H9 (cell line): ENCODE measurements at regions not wholly inside any gene's neighbourhood (a gene's known extent, or its start where the extent isn't known, plus 50 kb on each side); places are given as distances from the start of the nearest gene placed in this dataset.

Experiments used
- DNase-seq: peaks from one replicate; pipeline ENCODE4 v3.0.0-alpha.2; 2017
- H2AFZ ChIP-seq: one replicate; pipeline ENCODE4 v1.6.1; 2013; ENCODE audit warnings: mild to moderate bottlenecking, low read length, control low read depth, moderate library complexity
- H2AK5ac ChIP-seq: 2 replicates; pipeline ENCODE4 v1.6.1; 2013; ENCODE audit warnings: low read length, control low read depth, mixed read lengths; ENCODE audit not compliant: insufficient read length
- H2BK120ac ChIP-seq: one replicate; pipeline ENCODE4 v1.6.1; 2013; ENCODE audit warnings: low read depth, mild to moderate bottlenecking, low read length, control low read depth, inconsistent platforms; ENCODE audit not compliant: poor library complexity, severe bottlenecking
- H2BK12ac ChIP-seq: 2 replicates; pipeline ENCODE4 v1.6.1; 2013; ENCODE audit warnings: low read length, control low read depth, mixed read lengths, low read depth; ENCODE audit not compliant: insufficient read length
- H2BK15ac ChIP-seq: 2 replicates; pipeline ENCODE4 v1.6.1; 2013; ENCODE audit warnings: low read depth, low read length, control low read depth
- H2BK20ac ChIP-seq: one replicate; pipeline ENCODE4 v1.6.1; 2013; ENCODE audit warnings: low read depth, mild to moderate bottlenecking, low read length, control low read depth, inconsistent platforms; ENCODE audit not compliant: poor library complexity, severe bottlenecking
- H2BK5ac ChIP-seq: 2 replicates; pipeline ENCODE4 v1.6.1; 2013; ENCODE audit warnings: low read length, control low read depth, mixed read lengths; ENCODE audit not compliant: insufficient read length
- H3K14ac ChIP-seq: 2 replicates; pipeline ENCODE4 v1.6.1; 2013; ENCODE audit warnings: low read length, control low read depth; ENCODE audit not compliant: insufficient read depth
- H3K18ac ChIP-seq: 2 replicates; pipeline ENCODE4 v1.6.1; 2013; ENCODE audit warnings: low read depth, mild to moderate bottlenecking, mixed read lengths, low read length, control low read depth; ENCODE audit not compliant: insufficient read length
- H3K23ac ChIP-seq: 2 replicates; pipeline ENCODE4 v1.6.1; 2013; ENCODE audit warnings: low read length, control low read depth, mixed read lengths, low read depth; ENCODE audit not compliant: insufficient read length
- H3K23me2 ChIP-seq: 2 replicates; pipeline ENCODE4 v1.6.1; 2013; ENCODE audit warnings: low read depth, mild to moderate bottlenecking, mixed read lengths, low read length, control low read depth; ENCODE audit not compliant: insufficient read length, poor library complexity, severe bottlenecking
- H3K27ac ChIP-seq: 2 replicates; pipeline ENCODE4 v1.5.1; 2013; ENCODE audit warnings: low read length, control low read depth, mixed read lengths, low read depth; ENCODE audit not compliant: insufficient read length
- H3K27me3 ChIP-seq: 2 replicates; pipeline ENCODE4 v1.6.1; 2013; ENCODE audit warnings: low read length, control low read depth, inconsistent platforms; ENCODE audit not compliant: insufficient read depth
- H3K4ac ChIP-seq: 2 replicates; pipeline ENCODE4 v1.6.1; 2013; ENCODE audit warnings: low read depth, mild to moderate bottlenecking, control low read depth, inconsistent platforms, low read length, moderate library complexity
- H3K4me1 ChIP-seq: 2 replicates; pipeline ENCODE4 v1.6.1; 2013; ENCODE audit warnings: low read length, control low read depth, inconsistent platforms; ENCODE audit not compliant: insufficient read depth
- H3K4me2 ChIP-seq: 2 replicates; pipeline ENCODE4 v1.6.1; 2013; ENCODE audit warnings: low read length, control low read depth, mixed read lengths; ENCODE audit not compliant: insufficient read length, insufficient read depth
- H3K56ac ChIP-seq: 2 replicates; pipeline ENCODE4 v1.6.1; 2013; ENCODE audit warnings: low read depth, mild to moderate bottlenecking, mixed read lengths, low read length, control low read depth; ENCODE audit not compliant: insufficient read length
- H3K79me1 ChIP-seq: 2 replicates; pipeline ENCODE4 v1.6.1; 2013; ENCODE audit warnings: low read depth, mild to moderate bottlenecking, moderate library complexity, low read length, control low read depth, inconsistent platforms; ENCODE audit not compliant: insufficient read depth, poor library complexity, severe bottlenecking
- H3K79me2 ChIP-seq: 2 replicates; pipeline ENCODE4 v1.6.1; 2013; ENCODE audit warnings: low read length, control low read depth, inconsistent platforms; ENCODE audit not compliant: insufficient read depth
- H3K9ac ChIP-seq: 2 replicates; pipeline ENCODE4 v1.6.1; 2013; ENCODE audit warnings: low read length, control low read depth, mixed read lengths; ENCODE audit not compliant: insufficient read length; ENCODE audit errors: extremely low read depth
- H3K9me3 ChIP-seq: one replicate; pipeline ENCODE4 v1.6.1; 2013; ENCODE audit warnings: low read depth, low read length, inconsistent platforms; ENCODE audit not compliant: control insufficient read depth
- H3T11ph ChIP-seq: one replicate; pipeline ENCODE4 v1.6.1; 2013; ENCODE audit warnings: mild to moderate bottlenecking, low read length, control low read depth, inconsistent platforms
- H4K20me1 ChIP-seq: one replicate; pipeline ENCODE4 v1.6.1; 2013; ENCODE audit not compliant: control insufficient read depth, insufficient read length, insufficient read depth
- H4K5ac ChIP-seq: 2 replicates; pipeline ENCODE4 v1.6.1; 2013; ENCODE audit warnings: low read depth, mild to moderate bottlenecking, mixed read lengths, low read length, control low read depth; ENCODE audit not compliant: insufficient read length
- H4K8ac ChIP-seq: replicated peaks from 2 replicates; pipeline ENCODE4 v1.6.1; 2013; ENCODE audit warnings: low read length, control low read depth, mixed read lengths, low read depth; ENCODE audit not compliant: insufficient read length
- H4K91ac ChIP-seq: 2 replicates; pipeline ENCODE4 v1.6.1; 2013; ENCODE audit warnings: low read depth, mild to moderate bottlenecking, moderate library complexity, mixed read lengths, low read length, control low read depth; ENCODE audit not compliant: insufficient read length
- H3K27ac Mint-ChIP-seq, 3 experiments: 2 replicates in 2 of 3; 3 replicates in 1 of 3; pipeline ENCODE4 v1.8.0; 2020 to 2021; ENCODE audit warnings: mixed read lengths in 3 of 3, mild to moderate bottlenecking in 1 of 3, moderate library complexity in 1 of 3
- H3K27me3 Mint-ChIP-seq: 2 replicates; pipeline ENCODE4 v1.8.0; 2021; ENCODE audit warnings: low read depth, mild to moderate bottlenecking, moderate library complexity, mixed read lengths
- H3K36me3 Mint-ChIP-seq, 3 experiments: 2 replicates in 2 of 3; 3 replicates in 1 of 3; pipeline ENCODE4 v1.8.0; 2020 to 2021; ENCODE audit warnings: low read depth in 3 of 3, mixed read lengths in 3 of 3; ENCODE audit not compliant: insufficient read depth in 1 of 3
- H3K4me1 Mint-ChIP-seq, 2 experiments: 2 replicates each; pipeline ENCODE4 v1.8.0; 2020; ENCODE audit warnings: mixed read lengths in 2 of 2
- H3K4me3 Mint-ChIP-seq, 2 experiments: 2 replicates in 1 of 2; 3 replicates in 1 of 2; pipeline ENCODE4 v1.8.0; 2020 to 2021; ENCODE audit warnings: mild to moderate bottlenecking in 2 of 2, mixed read lengths in 2 of 2, moderate library complexity in 1 of 2
- H3K9me3 Mint-ChIP-seq, 2 experiments: 2 replicates in 1 of 2; 3 replicates in 1 of 2; pipeline ENCODE4 v1.8.0; 2020; ENCODE audit warnings: mild to moderate bottlenecking in 2 of 2, mixed read lengths in 2 of 2, moderate library complexity in 1 of 2
- WGBS: extraction: QIAGEN DNeasy Blood & Tissue Kit; methylation state at CpG from one replicate; pipeline ENCODE4 v1.1.7; 2013; ENCODE audit warnings: missing lambda C conversion rate, low lambda C conversion rate, mixed read lengths; ENCODE audit not compliant: insufficient read length; ENCODE audit errors: extremely low coverage; 5-methylcytosine and 5-hydroxymethylcytosine counted together
- TF ChIP-seq, protein P1 (sequence below): fragments of 200-600 bp; sonication (generic); conservative IDR thresholded peaks from 3 replicates; pipeline ENCODE4 v1.8.0; 2021; ENCODE audit warnings: antibody characterized with exemption, mild to moderate bottlenecking

DNA sequence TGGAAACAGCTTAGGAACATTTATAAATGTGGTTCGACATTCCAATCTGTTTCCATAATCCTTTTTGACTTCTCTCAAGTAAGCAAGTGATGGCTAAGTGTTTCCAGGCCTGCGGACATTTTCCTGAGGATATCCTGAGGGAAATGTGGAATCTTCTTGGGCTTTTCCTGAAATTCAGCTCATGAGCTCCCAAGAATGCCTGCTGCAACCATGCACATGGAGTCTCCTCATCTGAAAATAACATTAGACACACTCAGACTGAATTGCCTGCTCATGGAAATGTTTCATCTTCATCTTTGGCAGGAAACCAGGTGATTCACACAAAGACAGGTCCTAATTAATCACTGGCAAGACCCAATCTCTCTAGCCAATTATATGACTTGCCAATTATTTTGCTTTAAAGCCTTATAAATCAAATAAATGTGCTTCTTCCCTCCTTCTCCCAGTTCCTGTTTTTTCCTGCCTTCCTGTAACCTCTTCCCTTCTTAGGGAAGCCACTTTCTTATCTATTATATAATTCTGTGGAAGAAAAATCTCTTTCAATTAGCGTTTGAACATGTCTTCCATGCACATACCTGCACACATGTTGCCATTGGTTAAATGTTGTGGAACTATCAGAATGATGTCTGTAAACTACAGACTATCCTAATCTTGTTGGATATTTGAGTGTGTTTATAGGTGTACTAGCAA is 104.6 kb upstream of the MXRA5 start:
- no peak for DNase-seq
- Histone ChIP-seq H4K20me1 (no peaks in the 10 kb centered on the region), H3K14ac (no peak overlapping the region), H3K4me1 (no peaks in the 10 kb centered on the region), H2AK5ac (no peak overlapping the region), H3K27me3 (no peaks in the 10 kb centered on the region), H3T11ph (no peak overlapping the region), H2BK15ac (no peak overlapping the region), H3K18ac (no peak overlapping the region), H3K9ac (no peak overlapping the region), H2BK12ac (no peak overlapping the region), H4K5ac (no peak overlapping the region), H3K79me1 (no peaks in the 10 kb centered on the region), H2BK20ac (no peak overlapping the region), H3K56ac (no peak overlapping the region), H3K27ac (no peak overlapping the region), H3K4me2 (no peak overlapping the region), H2BK120ac (no peak overlapping the region), H3K9me3 (no peaks in the 10 kb centered on the region), H4K91ac (no peak overlapping the region), H3K23me2 (no peaks in the 10 kb centered on the region), H3K23ac (no peak overlapping the region), H3K79me2 (no peaks in the 10 kb centered on the region), H3K4ac (no peak overlapping the region), H2AFZ (no peak overlapping the region), H2BK5ac (no peak overlapping the region), H4K8ac (no peak overlapping the region)
- no peaks in the 10 kb centered on the region for H3K4me1 Mint-ChIP-seq
- H3K36me3 Mint-ChIP-seq: no peaks in the 10 kb centered on the region
- TF ChIP-seq, protein P1, sequence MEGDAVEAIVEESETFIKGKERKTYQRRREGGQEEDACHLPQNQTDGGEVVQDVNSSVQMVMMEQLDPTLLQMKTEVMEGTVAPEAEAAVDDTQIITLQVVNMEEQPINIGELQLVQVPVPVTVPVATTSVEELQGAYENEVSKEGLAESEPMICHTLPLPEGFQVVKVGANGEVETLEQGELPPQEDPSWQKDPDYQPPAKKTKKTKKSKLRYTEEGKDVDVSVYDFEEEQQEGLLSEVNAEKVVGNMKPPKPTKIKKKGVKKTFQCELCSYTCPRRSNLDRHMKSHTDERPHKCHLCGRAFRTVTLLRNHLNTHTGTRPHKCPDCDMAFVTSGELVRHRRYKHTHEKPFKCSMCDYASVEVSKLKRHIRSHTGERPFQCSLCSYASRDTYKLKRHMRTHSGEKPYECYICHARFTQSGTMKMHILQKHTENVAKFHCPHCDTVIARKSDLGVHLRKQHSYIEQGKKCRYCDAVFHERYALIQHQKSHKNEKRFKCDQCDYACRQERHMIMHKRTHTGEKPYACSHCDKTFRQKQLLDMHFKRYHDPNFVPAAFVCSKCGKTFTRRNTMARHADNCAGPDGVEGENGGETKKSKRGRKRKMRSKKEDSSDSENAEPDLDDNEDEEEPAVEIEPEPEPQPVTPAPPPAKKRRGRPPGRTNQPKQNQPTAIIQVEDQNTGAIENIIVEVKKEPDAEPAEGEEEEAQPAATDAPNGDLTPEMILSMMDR: no peak
- WGBS: no CpG with 5 or more reads among the region's 3 CpGs
- H3K4me3 Mint-ChIP-seq: no peak overlapping the region
- H3K9me3 Mint-ChIP-seq: no peaks in the 10 kb centered on the region; a peak in 2 of 5 replicates
- no peaks in the 10 kb centered on the region; the same call in 1 of the 2 replicates for H3K27me3 Mint-ChIP-seq
- no peak overlapping the region for H3K27ac Mint-ChIP-seq
